ENCODE measurements at regions not wholly inside any gene's neighbourhood (a gene's known extent, or its start where the extent isn't known, plus 50 kb on each side); places are given as distances from the start of the nearest gene placed in this dataset.

GRCh38 chr3:10574101-10574620 is 68.8 kb upstream of the ATP2B2 start:
- TF ChIP-seq EZH2phosphoT487 (IDR thresholded peaks at IDR 0.05; ENCODE audit: borderline replicate concordance, low read depth) (no peak), IRF3 (IDR thresholded peaks at IDR 0.05; ENCODE audit: low read depth, low read length) (no peak), MAX (IDR thresholded peaks at IDR 0.05; ENCODE audit: low read depth) (no peak), RCOR1 (IDR thresholded peaks at IDR 0.05; ENCODE audit: low read length) (no peak), POLR2AphosphoS5 (IDR thresholded peaks at IDR 0.05; ENCODE audit: low read depth, low read length) (no peak), USF2 (IDR thresholded peaks at IDR 0.05; ENCODE audit: borderline replicate concordance, low read depth, low read length) (no peak), PBX3 (IDR thresholded peaks at IDR 0.05) (no peak), YY1 (IDR thresholded peaks at IDR 0.05; ENCODE audit: low read depth) (no peak), FOXJ3 (CRISPR knock-in tag; IDR thresholded peaks at IDR 0.05) (no peak), MXI1 (IDR thresholded peaks at IDR 0.05; ENCODE audit: low read depth, low read length) (no peak)
- TF ChIP-seq, protein P1, sequence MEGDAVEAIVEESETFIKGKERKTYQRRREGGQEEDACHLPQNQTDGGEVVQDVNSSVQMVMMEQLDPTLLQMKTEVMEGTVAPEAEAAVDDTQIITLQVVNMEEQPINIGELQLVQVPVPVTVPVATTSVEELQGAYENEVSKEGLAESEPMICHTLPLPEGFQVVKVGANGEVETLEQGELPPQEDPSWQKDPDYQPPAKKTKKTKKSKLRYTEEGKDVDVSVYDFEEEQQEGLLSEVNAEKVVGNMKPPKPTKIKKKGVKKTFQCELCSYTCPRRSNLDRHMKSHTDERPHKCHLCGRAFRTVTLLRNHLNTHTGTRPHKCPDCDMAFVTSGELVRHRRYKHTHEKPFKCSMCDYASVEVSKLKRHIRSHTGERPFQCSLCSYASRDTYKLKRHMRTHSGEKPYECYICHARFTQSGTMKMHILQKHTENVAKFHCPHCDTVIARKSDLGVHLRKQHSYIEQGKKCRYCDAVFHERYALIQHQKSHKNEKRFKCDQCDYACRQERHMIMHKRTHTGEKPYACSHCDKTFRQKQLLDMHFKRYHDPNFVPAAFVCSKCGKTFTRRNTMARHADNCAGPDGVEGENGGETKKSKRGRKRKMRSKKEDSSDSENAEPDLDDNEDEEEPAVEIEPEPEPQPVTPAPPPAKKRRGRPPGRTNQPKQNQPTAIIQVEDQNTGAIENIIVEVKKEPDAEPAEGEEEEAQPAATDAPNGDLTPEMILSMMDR (IDR thresholded peaks at IDR 0.05) = no peak
